Activated T-cell treated with anti-CD3 and anti-CD28 coated beads for 48 hours (primary cell): ENCODE measurements at regions not wholly inside any gene's neighbourhood (a gene's known extent, or its start where the extent isn't known, plus 50 kb on each side); places are given as distances from the start of the nearest gene placed in this dataset.

Experiments used
- DNase-seq: peaks from one replicate; pipeline ENCODE4 v3.0.0-alpha.2; 2020; ENCODE audit warnings: low read depth

DNA sequence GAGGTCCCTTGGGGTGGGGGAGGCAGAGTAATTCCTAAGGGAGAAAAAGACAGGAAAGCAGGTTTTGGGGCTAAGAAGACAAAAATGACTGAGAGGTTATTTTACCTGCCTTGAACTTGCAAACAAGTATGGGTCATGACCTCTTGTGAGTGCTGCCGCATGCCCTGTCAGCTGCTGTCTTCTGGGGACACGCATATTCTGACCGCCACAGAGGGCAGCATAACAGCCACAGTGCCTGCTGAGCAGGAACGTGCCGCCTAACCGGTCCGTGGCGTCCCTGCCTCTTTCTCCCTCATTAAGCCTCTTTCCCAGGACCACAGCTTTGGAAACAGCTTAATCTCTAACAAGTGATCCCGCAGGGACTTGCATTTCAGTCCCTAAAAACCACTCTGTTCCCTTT lies 51.3 kb upstream of the KCNA1 start:
- DNase-seq: no peak

DNA sequence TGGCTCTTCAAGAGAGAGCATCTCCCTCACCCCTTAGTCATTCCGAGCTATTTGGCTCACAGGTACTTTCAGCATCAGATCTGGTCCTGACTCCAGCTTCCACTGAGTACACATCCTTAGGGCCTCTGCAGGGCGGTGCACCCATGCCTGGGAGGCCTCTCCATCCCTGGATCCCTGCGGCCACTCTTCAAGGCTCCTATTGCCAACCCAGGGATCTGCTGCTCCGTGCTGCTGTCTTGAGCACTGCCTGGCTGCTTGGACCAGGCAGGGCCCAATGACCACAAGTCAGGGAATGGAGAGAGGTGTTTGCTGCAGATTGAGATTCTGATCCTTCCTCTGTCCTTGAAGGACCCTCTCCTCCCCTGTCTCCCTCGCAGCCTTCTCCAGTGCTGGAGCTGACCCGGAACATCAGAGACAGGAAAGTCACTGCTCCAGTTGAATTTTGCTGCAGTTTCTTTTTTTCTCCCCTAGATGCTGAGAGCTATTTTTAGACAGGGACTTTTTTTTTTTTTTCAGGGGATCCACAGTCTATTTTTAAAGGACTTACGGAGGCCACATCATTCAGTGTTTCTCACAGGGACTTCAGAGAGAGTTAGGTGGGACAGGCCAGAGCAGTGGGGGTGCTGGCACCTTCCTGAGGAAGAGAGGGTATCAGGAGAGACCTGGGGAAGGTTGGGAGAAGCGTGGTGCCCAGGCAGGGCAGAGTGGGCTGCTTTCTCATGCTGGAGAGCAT lies 50.1 kb upstream of the KCNA1 start:
- DNase-seq: no peak
